Lower leg skin (tissue), 4 donors: ENCODE measurements at regions not wholly inside any gene's neighbourhood (a gene's known extent, or its start where the extent isn't known, plus 50 kb on each side); places are given as distances from the start of the nearest gene placed in this dataset.

Experiments
- DNase-seq, 2 donors: peaks; one replicate each; pipeline ENCODE4 v3.0.0-alpha.2; 2019; ENCODE audit warnings: low spot score in 2 of 2
- H3K4me3 ChIP-seq: fragments of 200-600 bp; sonication (generic); 2 replicates; pipeline ENCODE4 v1.5.1; 2017; ENCODE audit warnings: mild to moderate bottlenecking, low read depth; ENCODE audit not compliant: poor library complexity, severe bottlenecking
- CTCF ChIP-seq, 3 donors: fragments of 450-650 bp; IDR thresholded peaks; one replicate each; pipeline ENCODE4 v1.5.1; 2016; ENCODE audit warnings: antibody characterized with exemption in 3 of 3, mild to moderate bottlenecking in 3 of 3, moderate library complexity in 2 of 3
- POLR2A ChIP-seq, 2 donors: fragments of 450-650 bp; IDR thresholded peaks; one replicate each; pipeline ENCODE4 v1.6.1; 2016 to 2017; ENCODE audit warnings: antibody characterized with exemption in 2 of 2, mild to moderate bottlenecking in 1 of 2, moderate library complexity in 1 of 2
- WGBS, 2 donors: methylation state at CpG; one replicate each; pipeline ENCODE4 v1.1.5; 2018; 5-methylcytosine and 5-hydroxymethylcytosine counted together
- intact Hi-C: fragments of 100-400 bp; cut with DNase I; formaldehyde crosslinking; loops from one replicate; pipeline ENCODE4 v1.15.0; 2023; ENCODE audit warnings: low total_unique reads

- TF ChIP-seq CTCF (IDR thresholded peaks at IDR 0.05) (no peak), POLR2A (IDR thresholded peaks at IDR 0.05) (no peak)
- DNase-seq: no peak
- 46 to 49% methylated on average over 27 of the region's 27 CpGs for WGBS, 2 donors
- H3K4me3 ChIP-seq: no peak overlapping the region
- intact Hi-C loops: no loop called here
Observed at GRCh38 chr11:70742553-70743291, 344.4 kb downstream of the CTTN start.

DNA sequence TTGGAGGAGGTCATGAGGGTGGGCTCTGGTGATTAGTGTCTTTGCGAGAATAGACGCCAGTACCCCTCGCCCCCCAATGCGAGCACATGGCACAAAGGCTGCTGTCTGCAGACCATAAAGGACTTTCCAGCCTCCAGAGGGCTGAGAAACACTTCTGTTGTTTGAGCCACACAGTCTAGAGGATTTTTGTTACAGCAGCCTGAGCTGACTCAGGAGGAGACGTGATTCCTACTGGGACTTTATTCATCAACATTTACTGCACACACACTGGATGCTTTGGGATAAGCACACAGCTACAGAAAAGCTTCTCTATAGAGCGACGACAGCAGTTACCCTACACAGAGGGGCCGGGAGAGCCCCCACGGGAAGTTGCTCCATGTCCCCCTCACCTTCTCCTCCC is 345.0 kb downstream of the CTTN start:
- intact Hi-C loops: no loop called here
- 85% methylated on average over 9 of the region's 9 CpGs for WGBS, 2 donors
- no peak overlapping the region for H3K4me3 ChIP-seq
- TF ChIP-seq CTCF (IDR thresholded peaks at IDR 0.05): no peak
- TF ChIP-seq POLR2A (IDR thresholded peaks at IDR 0.05): no peak
- DNase-seq: no peak

DNA sequence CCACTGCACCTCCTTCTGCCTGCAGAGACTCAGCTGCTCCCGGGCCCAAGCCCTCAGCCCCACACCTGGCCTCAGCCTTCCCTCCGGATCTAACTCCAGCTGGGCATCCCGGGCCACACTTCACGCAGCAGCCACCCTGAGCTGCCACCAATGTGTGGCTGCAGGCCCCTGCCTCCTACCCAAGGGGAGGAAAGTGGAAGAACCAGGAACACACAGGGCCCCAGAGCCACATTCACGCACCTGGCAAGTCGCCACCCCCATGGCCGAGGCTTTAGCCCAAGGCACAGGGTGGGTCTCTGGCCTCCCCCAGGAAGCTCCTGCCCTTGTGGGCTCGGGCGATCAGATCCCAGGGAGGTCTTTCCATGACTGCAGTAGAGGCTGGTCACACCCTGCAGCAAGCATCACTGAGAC is 345.6 kb downstream of the CTTN start:
- DNase-seq: no peak
- 72 to 80% methylated on average over 9 of the region's 9 CpGs for WGBS, 2 donors
- no peak overlapping the region for H3K4me3 ChIP-seq
- intact Hi-C loops: no loop called here
- TF ChIP-seq CTCF (IDR thresholded peaks at IDR 0.05): no peak

GRCh38 chr11:70744396-70745185 is 346.3 kb downstream of the CTTN start:
- intact Hi-C loops: no loop called here
- TF ChIP-seq POLR2A (IDR thresholded peaks at IDR 0.05) (no peak), CTCF (IDR thresholded peaks at IDR 0.05) (no peak)
- WGBS, 2 donors: 88 to 92% methylated on average over 14 to 15 of the region's 17 CpGs
- H3K4me3 ChIP-seq: no peak overlapping the region
- DNase-seq: no peak

- no peak overlapping the region for H3K4me3 ChIP-seq
- 85 to 92% methylated on average over 5 to 11 of the region's 11 CpGs for WGBS, 2 donors
- TF ChIP-seq CTCF (IDR thresholded peaks at IDR 0.05) (no peak), POLR2A (IDR thresholded peaks at IDR 0.05) (no peak)
- intact Hi-C loops: no loop called here
- DNase-seq: no peak
Observed at GRCh38 chr11:70745451-70745850, 347.1 kb downstream of the CTTN start.
